ENCODE measurements at regions not wholly inside any gene's neighbourhood (a gene's known extent, or its start where the extent isn't known, plus 50 kb on each side); places are given as distances from the start of the nearest gene placed in this dataset.
"Not testable (repeated sequence)": the region's sequence is repeated elsewhere in the genome, so short reads cannot be mapped to it uniquely, and the experiment has no call there.

GRCh38 chr7:65317372-65317771 lies 56.3 kb upstream of the ZNF92 start:
- DNase-seq = no peak

DNA sequence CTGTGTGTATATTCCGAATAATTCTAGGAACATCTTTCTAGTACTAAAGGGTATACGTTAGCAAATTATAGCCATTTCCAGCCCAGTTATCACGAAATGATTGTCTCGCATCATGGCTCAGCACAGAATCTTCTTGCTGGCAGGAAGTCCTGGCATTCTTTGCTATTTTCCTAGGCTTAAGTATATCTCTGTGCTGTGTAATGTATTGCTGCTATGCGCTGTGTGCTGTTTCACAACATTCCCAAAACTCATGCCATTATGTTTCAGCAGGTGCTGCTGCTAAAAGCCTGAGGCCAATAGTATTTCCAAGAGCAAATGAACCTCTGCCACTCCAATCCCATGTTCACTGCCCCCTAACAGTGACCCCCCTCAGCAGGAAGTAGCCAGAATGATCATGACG lies 62.9 kb upstream of the ZNF92 start:
- no peak for DNase-seq

GRCh38 chr7:65308300-65308678 lies 65.4 kb upstream of the ZNF92 start:
- no peak for DNase-seq

- DNase-seq = peak; percentile 58
Measured at GRCh38 chr7:65307651-65308299, 65.9 kb upstream of the ZNF92 start.

- no peak for DNase-seq
Measured at GRCh38 chr7:65304175-65304574, 69.5 kb upstream of the ZNF92 start.

GRCh38 chr7:65302883-65303282 lies 70.8 kb upstream of the ZNF92 start:
- no peak for DNase-seq

DNA sequence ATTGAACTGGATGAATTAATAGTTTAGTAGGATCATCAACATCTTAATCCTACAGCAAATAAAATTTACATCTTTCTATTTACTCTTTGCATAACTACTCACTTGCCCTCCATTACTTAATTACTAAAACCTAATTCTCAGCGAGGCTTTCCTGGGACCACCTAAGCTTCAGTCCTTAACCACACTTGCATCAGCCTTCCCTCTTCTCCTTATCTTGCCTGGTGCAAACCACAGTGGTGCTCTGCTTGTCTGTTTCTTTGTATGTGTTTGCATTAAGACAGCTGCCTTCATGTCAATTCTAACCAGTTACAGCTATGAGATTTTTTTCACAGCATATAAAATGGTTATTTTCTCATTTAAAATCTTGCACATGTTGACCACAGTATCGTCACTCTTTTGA lies 72.6 kb upstream of the ZNF92 start:
- DNase-seq = no peak

DNA sequence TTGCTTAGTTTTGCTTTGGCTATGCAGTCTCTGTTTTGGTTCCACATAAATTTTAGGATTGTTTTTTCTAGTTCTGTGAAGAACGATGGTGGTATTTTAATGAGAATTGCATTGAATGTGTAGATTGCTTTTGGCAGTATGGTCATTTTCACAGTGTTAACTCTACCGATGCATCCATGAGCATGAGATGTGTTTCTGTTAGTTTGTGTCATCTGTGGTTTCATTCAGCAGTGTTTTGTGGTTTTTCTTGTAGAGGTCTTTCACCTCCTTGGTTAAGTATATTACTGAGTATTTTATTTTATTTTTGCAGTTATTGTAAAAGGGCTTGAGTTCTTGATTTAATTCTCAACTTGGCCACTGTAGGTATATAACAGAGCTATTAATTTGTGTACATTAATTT lies 78.2 kb upstream of the ZNF92 start:
- DNase-seq = no peak

- DNase-seq = not testable (repeated sequence)
Measured at GRCh38 chr7:65290340-65290739, 83.3 kb upstream of the ZNF92 start.

DNA sequence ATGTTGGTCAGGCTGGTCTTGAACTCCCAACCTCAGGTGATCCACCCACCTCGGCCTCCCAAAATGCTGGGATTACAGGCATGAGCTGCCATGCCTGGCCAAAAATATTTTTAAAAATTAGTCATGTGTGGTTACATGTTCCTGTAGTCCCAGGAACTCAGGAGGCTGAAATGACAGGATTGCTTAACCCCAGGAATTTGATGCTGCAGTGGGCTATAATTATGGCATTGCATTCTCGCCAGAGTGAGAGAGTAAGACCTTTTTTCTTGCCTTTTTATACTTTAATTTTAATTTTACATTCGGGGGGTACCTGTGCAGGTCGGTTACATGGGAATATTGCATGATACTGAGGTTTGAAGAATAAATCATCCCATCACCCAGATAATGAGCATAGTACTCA lies 86.6 kb upstream of the ZNF92 start:
- DNase-seq = no peak

GRCh38 chr7:65285906-65286864 lies 87.5 kb upstream of the ZNF92 start:
- DNase-seq = no peak

GRCh38 chr7:65285241-65285640 lies 88.4 kb upstream of the ZNF92 start:
- DNase-seq = not testable (repeated sequence)

- no peak for DNase-seq
Measured at GRCh38 chr7:65279795-65280194, 93.9 kb upstream of the ZNF92 start.

GRCh38 chr7:65276822-65277221 lies 96.8 kb upstream of the ZNF92 start:
- no peak for DNase-seq

GRCh38 chr7:65271502-65271901 lies 102.2 kb upstream of the ZNF92 start:
- DNase-seq = not testable (repeated sequence)

- DNase-seq = peak; percentile 94
Measured at GRCh38 chr7:65269150-65269856, 104.4 kb upstream of the ZNF92 start.

GRCh38 chr7:65268782-65269149 lies 104.9 kb upstream of the ZNF92 start:
- no peak for DNase-seq

- no peak for DNase-seq
Measured at GRCh38 chr7:65265933-65266519, 107.6 kb upstream of the ZNF92 start.

GRCh38 chr7:65264258-65264657 lies 109.4 kb upstream of the ZNF92 start:
- DNase-seq = no peak

GRCh38 chr7:65260673-65261072 lies 113.0 kb upstream of the ZNF92 start:
- DNase-seq = not testable (repeated sequence)

DNA sequence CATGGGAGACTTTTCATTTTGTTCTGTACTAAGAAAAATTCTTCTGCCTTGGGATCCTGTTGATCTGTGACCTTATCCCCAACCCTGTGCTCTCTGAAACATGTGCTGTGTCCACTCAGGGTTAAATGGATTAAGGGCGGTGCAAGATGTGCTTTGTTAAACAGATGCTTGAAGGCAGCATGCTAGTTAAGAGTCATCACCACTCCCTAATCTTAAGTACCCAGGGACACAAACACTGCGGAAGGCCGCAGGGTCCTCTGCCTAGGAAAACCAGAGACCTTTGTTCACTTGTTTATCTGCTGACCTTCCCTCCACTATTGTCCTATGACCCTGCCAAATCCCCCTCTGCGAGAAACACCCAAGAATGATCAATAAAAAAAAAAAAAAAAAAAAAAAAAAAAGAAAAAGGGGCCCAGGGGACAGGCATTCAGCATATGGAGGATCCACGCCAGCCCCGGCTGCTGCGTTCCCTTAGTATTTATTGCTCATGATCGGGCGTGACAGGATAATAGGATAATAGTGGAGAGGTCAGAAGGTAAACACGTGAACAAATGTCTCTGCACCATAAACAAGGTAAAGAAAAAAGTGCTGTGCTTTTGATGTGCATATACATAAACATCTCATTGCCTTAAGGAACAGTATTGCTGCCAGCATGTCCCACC lies 113.7 kb upstream of the ZNF92 start:
- not testable (repeated sequence) for DNase-seq

DNA sequence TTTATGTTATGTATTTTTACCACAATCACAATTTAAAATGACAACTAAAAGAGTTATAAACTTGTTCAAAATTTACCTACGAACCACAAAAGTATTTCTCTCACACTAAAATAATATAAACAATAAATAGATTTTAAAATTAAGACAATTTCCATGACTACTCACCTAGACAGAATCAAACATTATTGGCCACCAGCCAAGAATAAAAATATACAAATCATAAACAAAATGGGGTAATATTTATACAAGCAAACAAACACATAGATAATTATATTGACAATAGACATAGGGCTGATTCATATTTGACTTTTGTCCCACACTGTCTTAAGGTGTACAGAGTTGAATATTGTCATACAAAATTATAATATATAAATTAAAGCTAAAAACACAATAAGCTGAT lies 119.6 kb upstream of the ZNF92 start:
- DNase-seq = no peak
